BLaER1 (cell line): ENCODE measurements at regions not wholly inside any gene's neighbourhood (a gene's known extent, or its start where the extent isn't known, plus 50 kb on each side); places are given as distances from the start of the nearest gene placed in this dataset.

Experiments
- H3K27ac ChIP-seq: shearing (Covaris generic); formaldehyde crosslinking; 2 replicates; pipeline ENCODE4 v1.8.1; 2022
- H3K27me3 ChIP-seq: shearing (Covaris generic); formaldehyde crosslinking; 2 replicates; pipeline ENCODE4 v1.8.1; 2022
- H3K36me3 ChIP-seq: shearing (Covaris generic); formaldehyde crosslinking; 2 replicates; pipeline ENCODE4 v1.8.1; 2022
- H3K4me1 ChIP-seq: shearing (Covaris generic); formaldehyde crosslinking; 2 replicates; pipeline ENCODE4 v1.8.1; 2022
- H3K4me2 ChIP-seq: shearing (Covaris generic); formaldehyde crosslinking; 2 replicates; pipeline ENCODE4 v1.8.1; 2022
- H3K4me3 ChIP-seq: shearing (Covaris generic); formaldehyde crosslinking; 2 replicates; pipeline ENCODE4 v1.8.1; 2022
- H3K9ac ChIP-seq: shearing (Covaris generic); formaldehyde crosslinking; 2 replicates; pipeline ENCODE4 v1.8.1; 2022
- H3K9me3 ChIP-seq: shearing (Covaris generic); formaldehyde crosslinking; 2 replicates; pipeline ENCODE4 v1.8.1; 2022
- H4K20me1 ChIP-seq: shearing (Covaris generic); formaldehyde crosslinking; 2 replicates; pipeline ENCODE4 v1.8.1; 2022
- Cebpa-rat ChIP-seq: shearing (Covaris generic); IDR thresholded peaks from 2 replicates; pipeline ENCODE4 v1.8.1; 2022

DNA sequence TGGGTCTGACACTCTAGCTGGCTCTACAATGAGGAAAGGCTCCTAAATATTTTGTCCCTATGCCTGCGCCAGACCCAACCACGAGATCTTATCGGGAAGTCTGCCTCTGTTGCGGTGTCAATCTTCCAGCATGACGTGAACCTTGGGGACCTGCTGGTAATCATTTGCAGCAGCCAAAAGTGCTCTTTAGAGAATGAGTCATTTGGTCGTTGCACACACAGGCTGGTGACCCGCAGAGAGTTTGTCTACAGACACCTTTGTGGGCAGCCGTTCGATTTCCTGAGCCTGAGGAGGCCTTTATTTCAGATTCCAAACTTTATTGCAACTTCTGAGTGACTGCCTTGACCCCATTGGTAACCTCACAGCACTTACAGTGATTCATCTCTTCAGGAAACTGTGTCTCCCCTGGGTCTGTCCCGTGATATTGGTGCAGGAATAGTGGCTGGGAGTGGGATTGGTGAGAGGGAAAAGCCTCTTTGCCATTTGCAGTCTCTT, 326.1 kb downstream of the NSG2 start:
- H3K4me1 ChIP-seq: no peaks in the 10 kb centered on the region
- TF ChIP-seq Cebpa-rat: no peak
- no peak overlapping the region for H3K4me3 ChIP-seq
- no peaks in the 10 kb centered on the region for H4K20me1 ChIP-seq
- H3K36me3 ChIP-seq: no peaks in the 10 kb centered on the region
- H3K27ac ChIP-seq: no peak overlapping the region
- no peaks in the 10 kb centered on the region for H3K27me3 ChIP-seq
- no peak overlapping the region for H3K9ac ChIP-seq
- no peaks in the 10 kb centered on the region for H3K9me3 ChIP-seq
- no peak overlapping the region for H3K4me2 ChIP-seq

DNA sequence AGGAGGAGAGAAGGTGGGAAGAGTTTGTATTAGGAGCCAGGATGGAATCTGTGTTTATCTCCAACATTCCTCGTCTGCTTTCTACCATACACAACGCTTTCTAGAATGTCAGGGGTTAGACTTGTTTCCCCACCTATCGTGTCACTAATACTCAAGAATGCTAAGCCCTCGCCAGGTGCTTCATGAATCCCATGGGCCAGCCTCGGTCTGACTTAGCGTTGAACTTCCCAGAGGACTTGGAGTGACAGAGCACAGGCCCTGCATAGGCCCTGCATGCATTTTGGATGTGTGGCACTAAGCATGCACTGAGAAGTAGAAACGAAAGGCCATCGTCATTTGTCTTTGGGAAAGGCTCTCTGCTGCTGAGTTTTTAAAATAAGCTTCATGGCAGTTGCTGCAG, 328.7 kb downstream of the NSG2 start:
- Histone ChIP-seq H3K27ac (no peak overlapping the region), H3K9ac (no peak overlapping the region), H3K27me3 (no peaks in the 10 kb centered on the region), H3K4me3 (no peak overlapping the region), H3K36me3 (no peaks in the 10 kb centered on the region), H4K20me1 (no peaks in the 10 kb centered on the region), H3K9me3 (no peaks in the 10 kb centered on the region), H3K4me2 (no peak overlapping the region), H3K4me1 (no peaks in the 10 kb centered on the region)
- TF ChIP-seq Cebpa-rat: no peak

DNA sequence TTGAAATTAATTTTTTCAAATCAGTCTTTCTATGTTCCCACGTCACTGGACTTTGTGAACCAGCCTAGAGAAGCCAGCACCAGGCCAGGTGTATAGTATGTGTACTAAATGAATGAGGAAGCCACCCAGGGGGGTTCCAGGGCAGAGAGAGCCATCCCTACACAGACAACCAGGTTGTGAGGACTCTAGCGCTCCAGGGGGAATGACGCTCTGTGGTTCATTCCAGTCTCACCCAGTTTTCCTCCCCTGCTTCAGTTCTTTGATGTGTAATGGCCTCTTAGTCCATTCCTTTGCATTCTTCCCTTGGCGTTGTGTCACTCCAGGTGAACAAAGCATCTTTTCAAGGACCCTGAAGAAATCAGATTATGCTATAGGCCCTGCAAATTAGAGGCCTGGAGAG, 330.6 kb downstream of the NSG2 start:
- Histone ChIP-seq H3K9ac (no peak overlapping the region), H3K27me3 (no peaks in the 10 kb centered on the region), H3K4me1 (no peaks in the 10 kb centered on the region), H3K4me3 (no peak overlapping the region), H3K27ac (no peak overlapping the region), H3K4me2 (no peak overlapping the region), H4K20me1 (no peaks in the 10 kb centered on the region), H3K36me3 (no peaks in the 10 kb centered on the region), H3K9me3 (no peaks in the 10 kb centered on the region)
- TF ChIP-seq Cebpa-rat: no peak

DNA sequence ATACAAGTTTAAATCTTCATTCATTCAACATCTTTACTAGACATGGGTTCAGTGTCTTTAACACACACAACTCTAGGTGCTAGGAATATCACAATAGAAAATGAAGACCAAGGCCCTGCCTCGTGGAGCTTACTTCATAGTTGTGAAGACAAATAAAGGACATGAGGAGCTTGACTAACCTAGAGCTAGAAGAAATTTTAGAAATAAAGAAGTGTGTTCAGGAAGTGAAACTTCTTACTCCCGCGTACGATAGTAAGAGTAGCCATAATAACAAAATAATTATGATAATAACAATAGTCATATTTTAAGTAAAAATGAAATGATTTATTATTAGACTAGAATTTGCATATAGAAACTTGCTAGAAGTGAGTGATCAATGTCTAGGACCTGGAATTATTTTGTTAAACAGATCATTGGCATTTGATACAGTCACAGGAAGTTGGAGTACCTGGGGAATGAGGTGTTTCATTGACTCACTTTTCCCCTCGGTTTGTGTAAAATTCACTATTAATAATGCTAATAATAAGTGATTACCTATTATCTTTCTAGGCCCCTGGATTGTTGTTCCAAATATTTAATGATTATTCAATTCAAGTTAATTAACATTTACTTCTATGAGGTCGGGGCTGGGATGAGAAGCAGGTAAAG, 331.3 kb downstream of the NSG2 start:
- Histone ChIP-seq H3K36me3 (no peaks in the 10 kb centered on the region), H3K4me2 (no peak overlapping the region), H3K4me1 (no peaks in the 10 kb centered on the region), H3K4me3 (no peak overlapping the region), H4K20me1 (no peaks in the 10 kb centered on the region), H3K27me3 (no peaks in the 10 kb centered on the region), H3K9me3 (no peaks in the 10 kb centered on the region; the same call in 1 of the 2 replicates), H3K9ac (no peak overlapping the region), H3K27ac (no peak overlapping the region)
- no peak for TF ChIP-seq Cebpa-rat

DNA sequence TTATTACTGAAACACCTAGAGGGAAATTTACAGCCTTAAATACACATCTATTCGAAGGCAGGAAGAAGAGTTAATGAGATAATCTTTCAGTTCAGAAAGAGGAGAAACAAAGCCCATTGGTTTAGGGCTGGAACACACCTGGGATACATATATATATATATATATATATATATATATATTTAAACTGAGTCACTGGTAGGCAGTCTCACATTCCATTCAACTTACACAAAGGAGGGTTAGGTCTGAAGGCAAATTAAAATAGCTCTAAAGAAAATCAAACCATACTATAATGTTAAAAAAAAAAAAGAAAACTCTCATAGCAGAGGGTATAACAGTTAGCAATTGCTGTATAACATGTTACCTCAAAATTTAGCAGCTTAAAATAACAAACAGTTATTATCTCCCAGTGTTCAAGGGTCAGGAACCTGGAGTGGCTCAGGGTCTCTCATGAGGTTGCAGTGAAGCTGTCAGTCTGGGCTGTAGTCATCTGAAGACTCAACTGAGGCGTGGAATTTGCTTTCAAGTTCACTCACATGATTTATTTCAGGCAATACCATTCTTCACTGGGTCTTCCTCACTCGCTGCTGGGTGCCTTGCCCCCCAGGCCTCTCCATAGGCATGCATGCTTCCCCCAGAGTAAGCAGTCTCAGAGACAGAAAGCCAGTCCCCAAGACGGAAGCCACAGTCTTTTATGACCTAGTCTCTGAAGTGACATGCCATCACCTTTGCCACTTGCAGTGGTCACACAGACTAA, 332.8 kb downstream of the NSG2 start:
- TF ChIP-seq Cebpa-rat: no peak
- Histone ChIP-seq H3K4me3 (no peak overlapping the region), H3K27ac (no peak overlapping the region), H3K9me3 (peaks cover 4% of the 10 kb centered on the region), H3K4me1 (no peaks in the 10 kb centered on the region), H4K20me1 (no peaks in the 10 kb centered on the region), H3K27me3 (no peaks in the 10 kb centered on the region), H3K4me2 (no peak overlapping the region), H3K36me3 (no peaks in the 10 kb centered on the region), H3K9ac (no peak overlapping the region)

DNA sequence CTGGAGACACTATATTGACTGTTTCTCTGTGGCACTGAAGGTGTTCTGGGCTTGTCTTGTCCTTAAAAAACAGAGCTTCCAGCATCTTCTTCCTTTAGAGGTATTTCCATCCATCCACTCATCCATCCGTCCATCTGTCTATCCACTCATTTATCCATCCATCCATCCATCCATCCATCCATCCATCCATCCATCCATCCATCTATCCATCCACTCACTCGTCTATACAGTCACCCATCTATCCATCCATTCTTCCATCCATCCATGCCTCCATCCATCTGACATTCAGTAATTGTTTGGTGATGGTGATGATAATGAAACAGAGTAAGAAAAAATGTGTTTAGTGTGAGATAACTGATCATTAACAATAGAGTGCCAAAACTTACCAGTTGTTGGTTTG, 334.8 kb downstream of the NSG2 start:
- no peaks in the 10 kb centered on the region for H3K36me3 ChIP-seq
- H3K27me3 ChIP-seq: no peaks in the 10 kb centered on the region
- H3K4me2 ChIP-seq: no peak overlapping the region
- peaks cover 4% of the 10 kb centered on the region for H3K9me3 ChIP-seq
- no peak overlapping the region for H3K27ac ChIP-seq
- H4K20me1 ChIP-seq: no peaks in the 10 kb centered on the region
- H3K9ac ChIP-seq: no peak overlapping the region
- no peaks in the 10 kb centered on the region for H3K4me1 ChIP-seq
- TF ChIP-seq Cebpa-rat: no peak
- H3K4me3 ChIP-seq: no peak overlapping the region

DNA sequence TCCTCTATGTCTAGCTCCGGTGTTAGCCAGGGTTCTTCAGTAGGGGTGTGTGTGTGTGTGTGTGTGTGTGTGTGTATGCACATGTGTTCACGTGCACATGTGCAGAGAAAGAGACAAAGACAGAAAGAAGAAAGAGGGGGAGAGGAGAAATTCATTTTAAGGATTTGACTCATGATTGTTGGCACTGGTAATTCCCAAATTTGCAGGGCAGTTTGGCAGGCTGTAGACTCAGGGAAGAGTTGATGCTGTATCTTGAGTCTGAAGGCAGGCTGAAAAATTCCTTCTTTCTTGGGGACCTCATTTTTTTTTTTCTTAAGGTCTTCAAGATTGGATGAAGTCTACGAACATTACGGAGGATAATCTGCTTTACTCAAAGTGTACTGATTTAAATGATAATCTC, 335.7 kb downstream of the NSG2 start:
- H3K36me3 ChIP-seq: no peaks in the 10 kb centered on the region

DNA sequence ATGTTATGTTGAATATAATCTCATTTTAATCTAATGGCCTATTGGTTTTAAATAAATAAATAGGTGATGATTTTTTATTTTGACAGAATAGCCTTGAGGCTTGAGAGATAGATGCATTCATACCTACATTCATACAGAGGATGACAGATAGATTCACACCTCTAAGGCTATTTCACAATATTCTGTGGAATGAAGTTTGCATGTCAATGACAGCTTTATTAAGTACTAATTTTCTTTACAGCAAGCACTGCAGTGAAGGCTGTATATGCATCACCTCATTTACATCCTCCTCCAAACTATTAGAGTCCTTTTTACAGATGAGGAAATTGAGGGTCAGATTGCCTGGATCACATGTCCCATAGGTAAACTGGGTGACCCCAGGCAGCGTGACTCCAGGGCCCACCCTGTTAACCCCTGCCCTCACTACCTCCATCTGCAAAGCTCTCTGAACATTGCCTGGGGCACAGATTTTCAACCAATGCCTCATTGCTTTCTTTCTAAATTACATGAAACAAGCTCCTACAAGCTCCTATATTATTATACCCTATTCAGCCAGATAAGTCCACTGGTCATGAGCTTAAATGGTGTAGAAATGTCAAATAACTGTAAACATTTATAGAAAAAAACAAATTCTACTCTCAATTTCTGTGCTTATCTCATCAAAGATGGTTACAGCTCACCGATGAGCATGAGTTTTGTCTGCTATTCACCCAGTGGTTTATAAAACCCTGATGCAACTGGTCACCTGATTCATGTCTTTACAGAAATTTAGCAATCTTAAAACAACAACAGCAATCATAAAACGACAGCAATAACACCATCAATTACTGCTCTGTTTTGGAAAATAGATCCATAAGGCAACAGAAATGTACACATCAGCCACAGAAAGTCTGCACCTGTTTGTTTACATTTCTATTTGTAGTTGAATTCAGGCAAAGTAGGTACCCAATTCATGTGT, 338.0 kb downstream of the NSG2 start:
- no peak for TF ChIP-seq Cebpa-rat
- no peaks in the 10 kb centered on the region for H3K36me3 ChIP-seq
- H3K27me3 ChIP-seq: no peaks in the 10 kb centered on the region
- no peaks in the 10 kb centered on the region for H4K20me1 ChIP-seq
- H3K4me1 ChIP-seq: no peaks in the 10 kb centered on the region
- no peak overlapping the region for H3K4me3 ChIP-seq
- no peak overlapping the region for H3K27ac ChIP-seq
- H3K9ac ChIP-seq: no peak overlapping the region
- H3K4me2 ChIP-seq: no peak overlapping the region
- H3K9me3 ChIP-seq: peaks cover 4% of the 10 kb centered on the region

More for the DNA sequence above, 335.7 kb downstream of the NSG2 start:
- Histone ChIP-seq H3K27me3 (no peaks in the 10 kb centered on the region), H4K20me1 (no peaks in the 10 kb centered on the region), H3K4me2 (no peak overlapping the region), H3K4me1 (no peaks in the 10 kb centered on the region), H3K9me3 (peaks cover 4% of the 10 kb centered on the region), H3K4me3 (no peak overlapping the region), H3K9ac (no peak overlapping the region), H3K27ac (no peak overlapping the region)
- TF ChIP-seq Cebpa-rat: no peak

DNA sequence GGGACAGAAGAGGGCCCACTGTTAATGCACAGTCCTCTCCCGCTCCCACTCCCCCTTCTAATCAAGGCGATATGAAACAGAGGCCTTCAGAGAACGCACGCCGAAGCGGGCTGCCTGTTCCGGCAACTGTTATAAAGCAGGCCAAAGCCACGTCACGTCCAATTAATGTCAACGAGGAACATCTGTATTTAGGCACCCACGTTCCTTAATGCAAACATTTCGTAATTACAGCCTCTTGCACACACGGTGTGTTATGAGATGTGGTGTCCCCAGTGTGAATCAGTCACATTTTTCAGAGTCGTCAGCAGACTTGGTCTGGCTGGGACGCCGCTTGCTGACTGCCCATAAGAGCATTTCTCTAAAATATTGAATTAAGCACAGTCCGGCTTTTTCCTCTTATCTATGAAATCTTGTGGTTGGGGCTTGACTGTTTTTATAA, 339.0 kb downstream of the NSG2 start:
- no peak overlapping the region for H3K9ac ChIP-seq
- no peaks in the 10 kb centered on the region for H3K4me1 ChIP-seq
- no peaks in the 10 kb centered on the region for H3K27me3 ChIP-seq
- no peak overlapping the region for H3K4me2 ChIP-seq
- no peak for TF ChIP-seq Cebpa-rat
- H3K4me3 ChIP-seq: no peak overlapping the region
- peaks cover 4% of the 10 kb centered on the region for H3K9me3 ChIP-seq
- no peaks in the 10 kb centered on the region for H4K20me1 ChIP-seq
- no peak overlapping the region for H3K27ac ChIP-seq
- no peaks in the 10 kb centered on the region for H3K36me3 ChIP-seq
